NCI-H524 (cell line): ENCODE measurements at regions not wholly inside any gene's neighbourhood (a gene's known extent, or its start where the extent isn't known, plus 50 kb on each side); places are given as distances from the start of the nearest gene placed in this dataset.
"Not testable (repeated sequence)": the region's sequence is repeated elsewhere in the genome, so short reads cannot be mapped to it uniquely, and the experiment has no call there.

Experiments
- DNase-seq, 2 experiments: peaks; one replicate each; lab custom pipeline; 2025; lab: John Stamatoyannopoulos, UW

- DNase-seq = no peak
These were observed 103.7 kb upstream of the VWC2 start for GRCh38 chr7:49669692-49670260.

GRCh38 chr7:49670991-49671390 is 102.4 kb upstream of the VWC2 start:
- DNase-seq = no peak

- no peak for DNase-seq
These were observed 80.9 kb upstream of the VWC2 start for GRCh38 chr7:49692516-49692915.

DNA sequence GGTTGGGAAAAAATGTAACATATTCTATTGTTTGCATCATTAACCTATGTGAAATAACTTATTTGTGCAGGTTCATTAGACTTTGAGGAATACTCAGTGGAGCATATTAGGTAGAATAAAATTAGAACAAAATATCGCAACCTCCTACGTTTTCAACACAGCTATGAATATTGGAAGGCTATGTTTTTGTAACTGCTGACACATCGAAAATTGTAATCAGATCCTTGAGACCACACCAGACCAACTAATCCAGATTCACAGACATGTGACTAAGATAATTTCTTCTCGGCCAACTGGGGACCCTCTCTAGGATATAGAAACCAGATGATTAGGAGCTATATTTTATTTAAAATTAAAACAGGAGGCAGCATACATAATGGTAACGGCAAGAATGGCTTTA is 77.5 kb upstream of the VWC2 start:
- no peak for DNase-seq

GRCh38 chr7:49700841-49701240 is 72.6 kb upstream of the VWC2 start:
- no peak for DNase-seq

GRCh38 chr7:49702099-49702498 is 71.3 kb upstream of the VWC2 start:
- no peak for DNase-seq

- DNase-seq = no peak
These were observed 70.1 kb upstream of the VWC2 start for GRCh38 chr7:49703337-49703736.

DNA sequence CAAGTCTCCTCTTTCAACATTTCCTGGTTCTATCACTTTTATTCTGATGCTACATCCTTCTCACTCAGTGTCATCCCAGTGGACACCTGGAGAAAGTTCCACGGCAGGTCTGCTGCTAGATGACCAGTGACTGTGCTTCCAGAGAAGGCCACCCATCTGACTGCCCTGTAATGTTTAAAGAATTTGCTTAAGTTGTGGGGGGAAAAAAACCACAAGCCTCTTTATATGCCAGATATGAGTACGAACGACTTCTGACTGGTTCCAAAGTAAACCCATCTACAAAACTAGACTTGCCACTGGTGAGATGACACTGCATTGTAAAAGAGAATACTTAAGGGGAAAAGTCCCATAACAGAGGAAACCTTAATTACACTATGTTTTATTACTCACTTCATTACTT is 69.6 kb upstream of the VWC2 start:
- DNase-seq = no peak

GRCh38 chr7:49706106-49706505 is 67.3 kb upstream of the VWC2 start:
- no peak for DNase-seq

- DNase-seq = no peak
These were observed 65.5 kb upstream of the VWC2 start for GRCh38 chr7:49707891-49708290.

DNA sequence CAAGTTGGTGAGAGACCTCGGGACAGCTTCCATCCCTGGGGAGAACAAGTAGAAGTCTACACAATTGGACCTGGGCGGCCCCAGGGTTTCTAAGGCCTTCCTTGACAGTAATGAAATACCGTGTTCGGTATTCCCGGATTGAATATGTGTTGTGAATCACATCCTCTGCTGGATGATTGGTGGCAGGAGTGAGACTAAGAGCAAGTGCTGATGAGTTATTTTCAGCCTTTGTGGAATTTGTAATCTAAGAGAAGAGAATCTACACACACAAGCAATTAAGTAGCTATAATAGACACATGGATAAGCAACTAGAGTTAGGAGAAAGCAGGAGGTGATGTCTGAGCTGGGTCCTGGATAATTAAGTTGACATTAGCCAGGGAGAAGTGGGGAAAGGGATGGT is 64.8 kb upstream of the VWC2 start:
- no peak for DNase-seq

GRCh38 chr7:49711072-49711723 is 62.2 kb upstream of the VWC2 start:
- DNase-seq = not testable (repeated sequence)

DNA sequence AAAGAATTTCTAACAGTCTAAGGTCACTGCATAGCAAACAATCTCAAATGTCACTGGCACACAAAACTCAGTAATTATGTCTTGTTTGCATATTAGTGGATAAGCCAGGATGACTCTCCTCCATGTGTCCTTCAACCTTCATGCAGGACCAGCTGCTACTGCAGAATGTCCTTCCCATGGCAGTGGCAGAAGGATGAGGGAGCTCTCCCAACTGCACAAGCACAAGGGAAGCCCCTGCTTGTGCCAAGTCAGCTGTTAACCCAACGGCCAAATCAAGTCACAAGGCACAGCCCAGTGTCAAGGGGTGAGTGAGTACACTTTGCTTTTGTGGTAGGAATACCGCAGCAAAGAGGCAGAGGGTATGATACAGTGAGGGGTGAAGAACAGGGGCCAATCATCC is 59.3 kb upstream of the VWC2 start:
- DNase-seq = peak in 1 of 2 experiments; percentile 2

DNA sequence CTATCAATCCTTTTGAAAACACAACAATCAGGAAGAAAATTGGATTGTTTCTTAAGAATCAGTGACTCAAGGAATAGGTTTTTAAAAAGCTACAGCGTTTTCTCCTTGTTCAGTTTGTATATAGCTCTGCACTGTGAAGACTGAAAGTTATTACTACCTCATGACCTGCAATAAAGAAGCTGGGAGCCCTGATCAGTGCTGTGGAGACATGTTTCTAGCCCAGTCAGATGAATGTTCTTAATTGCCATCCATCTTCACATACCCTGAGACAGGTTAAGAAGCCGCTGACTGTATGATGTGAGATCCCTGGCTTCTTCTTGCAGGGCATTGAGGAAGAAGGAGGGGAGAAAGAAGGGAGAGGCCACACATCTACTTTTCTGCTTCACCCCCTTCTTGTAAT is 58.0 kb upstream of the VWC2 start:
- DNase-seq = no peak

DNA sequence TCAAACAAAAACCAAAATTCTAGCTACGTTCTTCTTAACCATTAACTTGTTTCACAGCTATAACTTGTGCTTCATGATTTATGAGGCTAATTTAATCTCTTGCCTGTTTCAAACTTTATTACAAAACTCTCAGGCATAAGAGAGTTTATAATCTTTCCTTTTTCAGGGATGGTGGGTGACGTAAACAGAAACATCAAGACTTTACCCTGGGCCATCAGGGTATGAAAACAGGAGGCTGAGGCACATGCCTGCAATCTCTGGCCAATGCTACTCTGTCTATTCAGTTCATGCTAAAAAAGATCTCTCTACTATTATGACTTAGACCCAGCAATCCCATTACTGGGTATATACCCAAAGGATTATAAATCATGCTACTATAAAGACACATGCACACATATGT is 55.9 kb upstream of the VWC2 start:
- no peak for DNase-seq

- DNase-seq = no peak
These were observed 54.7 kb upstream of the VWC2 start for GRCh38 chr7:49718760-49719159.

- DNase-seq = no peak
These were observed 52.0 kb upstream of the VWC2 start for GRCh38 chr7:49721441-49721840.
